ENCODE measurements at regions not wholly inside any gene's neighbourhood (a gene's known extent, or its start where the extent isn't known, plus 50 kb on each side); places are given as distances from the start of the nearest gene placed in this dataset.
"Not testable (repeated sequence)": the region's sequence is repeated elsewhere in the genome, so short reads cannot be mapped to it uniquely, and the experiment has no call there.

GRCh38 chr4:188282471-188283232 lies 143.4 kb downstream of the TRIML1 start:
- no peak for DNase-seq (ENCODE audit: low read depth in 2 of 2)

- no peak for DNase-seq (ENCODE audit: low read depth in 2 of 2)
These were observed 148.1 kb downstream of the TRIML1 start for GRCh38 chr4:188287169-188287894.

- DNase-seq (ENCODE audit: low read depth in 2 of 2) = no peak
These were observed 150.4 kb downstream of the TRIML1 start for GRCh38 chr4:188289531-188290125.

GRCh38 chr4:188295899-188296298 lies 156.7 kb downstream of the TRIML1 start:
- no peak for DNase-seq (ENCODE audit: low read depth in 2 of 2)

GRCh38 chr4:188296331-188296730 lies 157.1 kb downstream of the TRIML1 start:
- DNase-seq (ENCODE audit: low read depth in 2 of 2) = no peak

GRCh38 chr4:188297873-188298272 lies 158.6 kb downstream of the TRIML1 start:
- no peak for DNase-seq (ENCODE audit: low read depth in 2 of 2)

GRCh38 chr4:188299161-188299560 lies 159.9 kb downstream of the TRIML1 start:
- DNase-seq (ENCODE audit: low read depth in 2 of 2) = no peak

- DNase-seq (ENCODE audit: low read depth in 2 of 2) = no peak
These were observed 161.1 kb downstream of the TRIML1 start for GRCh38 chr4:188300385-188300784.

GRCh38 chr4:188305690-188306089 lies 166.4 kb downstream of the TRIML1 start:
- no peak for DNase-seq (ENCODE audit: low read depth in 2 of 2)

GRCh38 chr4:188307591-188307990 lies 168.3 kb downstream of the TRIML1 start:
- no peak for DNase-seq (ENCODE audit: low read depth in 2 of 2)

- no peak for DNase-seq (ENCODE audit: low read depth in 2 of 2)
These were observed 168.9 kb downstream of the TRIML1 start for GRCh38 chr4:188308142-188308541.

- DNase-seq (ENCODE audit: low read depth in 2 of 2) = no peak
These were observed 177.2 kb downstream of the TRIML1 start for GRCh38 chr4:188316391-188316790.

- no peak for DNase-seq (ENCODE audit: low read depth in 2 of 2)
These were observed 189.7 kb downstream of the TRIML1 start for GRCh38 chr4:188328966-188329365.

- DNase-seq (ENCODE audit: low read depth in 2 of 2) = no peak
These were observed 190.3 kb downstream of the TRIML1 start for GRCh38 chr4:188329521-188329920.

- DNase-seq (ENCODE audit: low read depth in 2 of 2) = no peak
These were observed 193.0 kb downstream of the TRIML1 start for GRCh38 chr4:188332265-188332664.

GRCh38 chr4:188336891-188337290 lies 197.7 kb downstream of the TRIML1 start:
- DNase-seq (ENCODE audit: low read depth in 2 of 2) = no peak

GRCh38 chr4:188341428-188341827 lies 202.2 kb downstream of the TRIML1 start:
- DNase-seq (ENCODE audit: low read depth in 2 of 2) = no peak

- no peak for DNase-seq (ENCODE audit: low read depth in 2 of 2)
These were observed 207.0 kb downstream of the TRIML1 start for GRCh38 chr4:188346171-188346809.

GRCh38 chr4:188347339-188347738 lies 208.1 kb downstream of the TRIML1 start:
- DNase-seq (ENCODE audit: low read depth in 2 of 2) = no peak

GRCh38 chr4:188349569-188349968 lies 210.3 kb downstream of the TRIML1 start:
- DNase-seq (ENCODE audit: low read depth in 2 of 2) = not testable (repeated sequence)

GRCh38 chr4:188363196-188363595 lies 224.0 kb downstream of the TRIML1 start:
- no peak for DNase-seq (ENCODE audit: low read depth in 2 of 2)

- DNase-seq (ENCODE audit: low read depth in 2 of 2) = no peak
These were observed 231.5 kb downstream of the TRIML1 start for GRCh38 chr4:188370777-188371176.

Measured in stimulated activated CD8-positive, alpha-beta memory T cell treated with anti-CD3 and anti-CD28 coated beads, Interleukin-7, amount 100 ng/mL, for 4 hours (primary cell).